PC-9 (cell line): ENCODE measurements at regions not wholly inside any gene's neighbourhood (a gene's known extent, or its start where the extent isn't known, plus 50 kb on each side); places are given as distances from the start of the nearest gene placed in this dataset.

Experiments
- BruUV-seq: library from RNA; stranded (reverse); fragments of 400-500 nt; replicated peaks from 2 replicates; lab custom pipeline; 2021; lab: Mats Ljungman, UMichigan
- CTCF ChIA-PET: fragments of 300-600 bp; sonication (Branson Sonifier 250); formaldehyde crosslinking; loops from one replicate; lab custom pipeline; 2022; ENCODE audit warnings: antibody characterized with exemption; lab: Charles Lee
- POLR2A ChIA-PET: fragments of 300-600 bp; sonication (Branson Sonifier 250); formaldehyde crosslinking; loops from one replicate; lab custom pipeline; 2022; ENCODE audit warnings: antibody characterized with exemption; ENCODE audit not compliant: unreplicated experiment; lab: Charles Lee
- DNase-seq, 2 experiments: peaks; one replicate each; pipeline versions ENCODE4 v3.0.0 to v3.0.0-alpha.2; 2015 to 2022; ENCODE audit warnings: mixed read lengths in 1 of 2
- H2AFZ ChIP-seq: fragments of 200-600 bp; sonication (generic); 2 replicates; pipeline ENCODE4 v1.8.1; 2017; ENCODE audit warnings: antibody characterized with exemption
- H3F3A ChIP-seq: fragments of 200-600 bp; sonication (generic); 2 replicates; pipeline ENCODE4 v1.8.1; 2017; ENCODE audit warnings: antibody characterized with exemption, mild to moderate bottlenecking, low read depth; ENCODE audit not compliant: insufficient read depth
- H3K27ac ChIP-seq: fragments of 200-600 bp; sonication (generic); 2 replicates; pipeline ENCODE4 v1.6.1; 2016; ENCODE audit warnings: mixed run types
- H3K27me3 ChIP-seq: fragments of 200-600 bp; sonication (generic); 2 replicates; pipeline ENCODE4 v1.6.1; 2016; ENCODE audit warnings: low read depth, mixed run types; ENCODE audit not compliant: insufficient read depth
- H3K36me3 ChIP-seq: fragments of 200-600 bp; sonication (generic); 2 replicates; pipeline ENCODE4 v1.6.1; 2016; ENCODE audit warnings: low read depth, mixed run types
- H3K4me1 ChIP-seq: fragments of 200-600 bp; sonication (generic); replicated peaks from 2 replicates; pipeline ENCODE4 v1.6.1; 2016; ENCODE audit warnings: mixed run types; ENCODE audit not compliant: insufficient read depth
- H3K4me2 ChIP-seq: fragments of 200-600 bp; sonication (generic); 2 replicates; pipeline ENCODE4 v1.6.1; 2017; ENCODE audit warnings: mixed run types
- H3K4me3 ChIP-seq: fragments of 200-600 bp; sonication (generic); 2 replicates; pipeline ENCODE4 v1.6.1; 2016; ENCODE audit warnings: mixed run types
- H3K79me2 ChIP-seq: fragments of 200-600 bp; sonication (generic); 2 replicates; pipeline ENCODE4 v1.6.1; 2017; ENCODE audit warnings: low read depth, mixed run types
- H3K9me2 ChIP-seq: fragments of 200-600 bp; sonication (generic); 2 replicates; pipeline ENCODE4 v1.8.1; 2017; ENCODE audit warnings: mild to moderate bottlenecking; ENCODE audit not compliant: insufficient read depth
- H3K9me3 ChIP-seq: fragments of 200-600 bp; sonication (generic); 2 replicates; pipeline ENCODE4 v1.8.1; 2016; ENCODE audit warnings: low read depth; ENCODE audit not compliant: insufficient read depth
- H4K20me1 ChIP-seq: fragments of 200-600 bp; sonication (generic); 2 replicates; pipeline ENCODE4 v1.8.1; 2017; ENCODE audit not compliant: insufficient read depth
- EZH2 ChIP-seq: fragments of 200-600 bp; sonication (generic); IDR thresholded peaks from 2 replicates; pipeline ENCODE4 v1.8.0; 2017; ENCODE audit warnings: antibody characterized with exemption, low read depth
- intact Hi-C: fragments of 100-400 bp; cut with micrococcal nuclease; formaldehyde crosslinking; loops from one replicate; pipeline ENCODE4 v1.10.0; 2022; ENCODE audit not compliant: unreplicated experiment
- TF ChIP-seq, protein P1 (sequence below): fragments of 200-600 bp; sonication (generic); conservative IDR thresholded peaks from 2 replicates; pipeline ENCODE4 v1.6.1; 2017; ENCODE audit warnings: mixed run types, antibody characterized with exemption, mild to moderate bottlenecking, moderate library complexity

DNA sequence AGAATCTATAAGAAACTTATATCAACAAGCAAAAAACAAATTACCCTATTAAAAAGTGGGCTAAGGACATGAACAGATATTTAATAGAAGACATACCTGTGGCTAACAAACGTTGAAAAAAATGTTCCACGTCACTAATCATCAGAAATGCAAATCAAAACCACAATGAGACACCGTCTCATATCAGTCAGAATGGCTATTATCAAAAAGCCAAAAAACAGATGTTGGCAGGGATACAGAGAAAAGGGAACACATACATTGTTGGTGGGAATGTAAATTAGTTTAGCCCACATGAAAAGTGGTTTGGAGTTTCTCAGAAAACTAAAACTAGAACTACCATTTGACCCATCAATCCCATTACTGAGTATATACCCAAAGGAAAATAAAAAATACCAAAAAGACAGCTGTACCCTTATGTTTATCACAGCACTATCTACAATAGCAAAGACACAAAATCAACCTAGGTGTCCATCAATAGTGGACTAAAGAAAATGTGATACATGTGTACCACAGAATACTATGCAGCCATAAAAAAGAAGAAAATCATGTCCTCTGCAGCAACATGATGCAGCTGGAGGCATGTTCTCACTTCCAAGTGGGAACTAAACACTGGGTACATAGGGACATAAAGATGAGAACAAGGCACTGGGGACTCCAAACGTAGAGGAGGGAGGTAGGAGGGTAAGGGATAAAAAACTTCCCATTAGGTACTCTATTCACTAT lies 83.8 kb upstream of the TMEM168 start:
- Histone ChIP-seq H3K4me1 (no peaks in the 10 kb centered on the region), H2AFZ (no peak overlapping the region), H3K9me3 (no peaks in the 10 kb centered on the region), H3K79me2 (peaks cover 8% of the 10 kb centered on the region; the same call in 1 of the 2 replicates), H3K27me3 (no peaks in the 10 kb centered on the region), H3K9me2 (peaks cover 3% of the 10 kb centered on the region; the same call in 1 of the 2 replicates), H3K4me2 (no peak overlapping the region), H3K4me3 (no peak overlapping the region), H3K27ac (no peak overlapping the region), H3K36me3 (no peaks in the 10 kb centered on the region), H3F3A (no peaks in the 10 kb centered on the region), H4K20me1 (peaks cover 6% of the 10 kb centered on the region)
- BruUV-seq, result no TSS peak
- TF ChIP-seq, protein P1, sequence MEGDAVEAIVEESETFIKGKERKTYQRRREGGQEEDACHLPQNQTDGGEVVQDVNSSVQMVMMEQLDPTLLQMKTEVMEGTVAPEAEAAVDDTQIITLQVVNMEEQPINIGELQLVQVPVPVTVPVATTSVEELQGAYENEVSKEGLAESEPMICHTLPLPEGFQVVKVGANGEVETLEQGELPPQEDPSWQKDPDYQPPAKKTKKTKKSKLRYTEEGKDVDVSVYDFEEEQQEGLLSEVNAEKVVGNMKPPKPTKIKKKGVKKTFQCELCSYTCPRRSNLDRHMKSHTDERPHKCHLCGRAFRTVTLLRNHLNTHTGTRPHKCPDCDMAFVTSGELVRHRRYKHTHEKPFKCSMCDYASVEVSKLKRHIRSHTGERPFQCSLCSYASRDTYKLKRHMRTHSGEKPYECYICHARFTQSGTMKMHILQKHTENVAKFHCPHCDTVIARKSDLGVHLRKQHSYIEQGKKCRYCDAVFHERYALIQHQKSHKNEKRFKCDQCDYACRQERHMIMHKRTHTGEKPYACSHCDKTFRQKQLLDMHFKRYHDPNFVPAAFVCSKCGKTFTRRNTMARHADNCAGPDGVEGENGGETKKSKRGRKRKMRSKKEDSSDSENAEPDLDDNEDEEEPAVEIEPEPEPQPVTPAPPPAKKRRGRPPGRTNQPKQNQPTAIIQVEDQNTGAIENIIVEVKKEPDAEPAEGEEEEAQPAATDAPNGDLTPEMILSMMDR, result no peak
- TF ChIP-seq EZH2, result no peak
- intact Hi-C loops, result no loop called here
- DNase-seq, result no peak
- CTCF ChIA-PET, result no interaction called here
- POLR2A ChIA-PET, result no interaction called here

DNA sequence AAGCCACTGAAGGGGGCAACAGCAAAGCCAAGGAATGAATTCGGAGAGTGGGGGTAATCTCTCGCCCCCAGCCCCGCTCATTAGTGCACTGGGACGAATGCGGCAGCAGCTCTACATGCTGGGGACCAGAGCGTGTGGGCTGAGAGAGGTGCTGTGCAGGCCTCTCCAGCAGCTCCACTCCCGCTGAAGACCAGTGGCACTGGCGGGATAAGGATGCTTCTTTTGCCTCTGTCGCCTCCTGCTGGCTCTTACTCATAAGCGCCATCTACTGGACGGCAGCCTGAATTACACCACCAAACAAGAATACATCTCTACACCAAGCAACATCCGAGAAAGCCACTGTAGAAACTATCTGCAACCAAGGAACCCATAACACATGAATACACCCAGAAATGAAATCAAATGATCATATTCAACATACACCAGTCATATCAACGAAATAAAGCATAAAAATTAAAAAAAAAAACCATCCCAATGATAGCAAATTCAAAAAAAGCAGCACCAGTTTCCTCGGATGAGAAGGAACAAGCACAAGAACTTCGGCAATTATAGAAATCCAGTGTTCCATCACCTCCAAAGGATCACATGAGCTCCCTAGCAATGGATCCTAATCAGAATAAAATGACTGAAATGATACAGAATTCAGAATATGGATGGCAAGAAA lies 79.0 kb upstream of the TMEM168 start:
- POLR2A ChIA-PET, result no interaction called here

DNA sequence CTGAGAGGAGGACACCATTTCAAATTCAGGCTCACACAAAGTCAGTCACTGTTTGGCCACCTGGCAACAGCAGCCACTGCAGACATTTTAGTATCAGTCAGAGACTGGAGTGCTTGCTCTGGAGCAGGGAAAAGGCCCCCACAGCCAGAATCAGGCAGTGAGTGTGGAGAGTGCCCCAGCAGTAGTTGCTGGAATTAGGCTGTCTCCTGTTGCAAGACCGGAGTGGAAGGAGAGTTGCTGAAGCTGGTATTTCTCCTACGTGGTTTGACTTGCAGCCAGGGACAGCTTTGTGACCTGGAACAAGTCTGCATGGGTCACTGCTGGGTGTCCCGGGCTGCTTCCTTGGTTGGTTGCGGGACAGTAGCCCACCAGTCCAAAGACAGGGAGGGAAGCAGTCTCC lies 78.4 kb upstream of the TMEM168 start:
- Histone ChIP-seq H3K9me2 (peaks cover 3% of the 10 kb centered on the region; the same call in 1 of the 2 replicates), H3K79me2 (peaks cover 8% of the 10 kb centered on the region; the same call in 1 of the 2 replicates), H3K9me3 (no peaks in the 10 kb centered on the region), H3K4me2 (no peak overlapping the region), H3K27me3 (no peaks in the 10 kb centered on the region), H3K27ac (no peak overlapping the region), H3F3A (no peaks in the 10 kb centered on the region), H3K4me3 (no peak overlapping the region), H3K4me1 (no peaks in the 10 kb centered on the region), H3K36me3 (no peaks in the 10 kb centered on the region), H2AFZ (no peak overlapping the region), H4K20me1 (peaks cover 7% of the 10 kb centered on the region)
- intact Hi-C loops, result no loop called here
- no TSS peak for BruUV-seq
- ChIA-PET CTCF (no interaction called here), POLR2A (no interaction called here)
- TF ChIP-seq EZH2, result no peak
- TF ChIP-seq, protein P1, result no peak
- no peak for DNase-seq

More for the DNA sequence above, 79.0 kb upstream of the TMEM168 start:
- H3F3A ChIP-seq, result no peaks in the 10 kb centered on the region
- intact Hi-C loops, result no loop called here
- CTCF ChIA-PET, result no interaction called here
- H3K79me2 ChIP-seq, result peaks cover 8% of the 10 kb centered on the region; the same call in 1 of the 2 replicates
- no peaks in the 10 kb centered on the region for H3K27me3 ChIP-seq
- no peak overlapping the region for H3K4me2 ChIP-seq
- peak in 1 of 2 experiments; percentile 33 for DNase-seq
- no peaks in the 10 kb centered on the region for H3K4me1 ChIP-seq
- no TSS peak for BruUV-seq
- H3K9me3 ChIP-seq, result no peaks in the 10 kb centered on the region
- H3K4me3 ChIP-seq, result no peak overlapping the region
- no peak overlapping the region for H2AFZ ChIP-seq
- H3K9me2 ChIP-seq, result peaks cover 3% of the 10 kb centered on the region; the same call in 1 of the 2 replicates
- H3K27ac ChIP-seq, result no peak overlapping the region
- H4K20me1 ChIP-seq, result peaks cover 12% of the 10 kb centered on the region
- no peak for TF ChIP-seq EZH2
- TF ChIP-seq, protein P1, result peak; percentile 92
- no peaks in the 10 kb centered on the region for H3K36me3 ChIP-seq
